Mammary epithelial cell (primary cell): ENCODE measurements at regions not wholly inside any gene's neighbourhood (a gene's known extent, or its start where the extent isn't known, plus 50 kb on each side); places are given as distances from the start of the nearest gene placed in this dataset.

ENCODE experiments used
- CTCF ChIP-seq, 2 donors: IDR thresholded peaks in 1 of 2; conservative IDR thresholded peaks in 1 of 2; 2 replicates each; pipeline ENCODE4 v1.5.1; 2011 to 2012; ENCODE audit warnings: inconsistent platforms in 2 of 2, low read length in 2 of 2, mild to moderate bottlenecking in 2 of 2, control low read depth in 1 of 2, low read depth in 1 of 2; ENCODE audit not compliant: insufficient read depth in 1 of 2; ENCODE audit errors: extremely low read depth in 1 of 2
- EZH2 ChIP-seq: IDR thresholded peaks from 2 replicates; pipeline ENCODE4 v1.6.1; 2012; ENCODE audit warnings: low read length, inconsistent platforms, borderline replicate concordance

- TF ChIP-seq CTCF (conservative IDR thresholded peaks at IDR 0.05 in 1 of 2, IDR thresholded peaks at IDR 0.05 in 1 of 2; ENCODE audit: extremely low read depth in 1 of 2, insufficient read depth in 1 of 2, low read depth in 1 of 2, low read length in 2 of 2) (no peak), EZH2 (no peak)
Measured at GRCh38 chr4:4800646-4801408, 58.6 kb upstream of the MSX1 start.
